ENCODE measurements at regions not wholly inside any gene's neighbourhood (a gene's known extent, or its start where the extent isn't known, plus 50 kb on each side); places are given as distances from the start of the nearest gene placed in this dataset.
"Not testable (repeated sequence)": the region's sequence is repeated elsewhere in the genome, so short reads cannot be mapped to it uniquely, and the experiment has no call there.

DNA sequence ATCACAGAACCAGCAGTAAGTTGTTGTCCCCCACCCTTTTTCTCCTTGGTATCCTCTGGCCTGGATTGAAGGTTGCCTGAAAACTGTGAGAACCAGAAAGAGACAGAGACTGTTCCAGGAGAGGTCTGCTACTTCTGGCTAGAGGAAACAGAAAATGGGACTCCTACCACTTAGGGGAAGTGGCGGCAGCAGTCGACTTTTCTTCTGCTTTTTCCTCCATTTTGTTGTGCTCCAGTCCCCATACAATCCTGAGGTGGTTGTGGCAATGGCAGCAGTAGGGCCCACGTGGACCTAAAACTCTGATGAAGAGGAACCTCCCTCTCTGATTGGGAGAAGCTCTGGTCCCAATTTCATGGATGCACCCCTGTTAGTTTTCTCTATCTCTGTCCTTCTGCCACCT lies 76.0 kb upstream of the SORL1 start:
- Histone ChIP-seq H3K4ac (ENCODE audit: low read length) (no peak overlapping the region), H2BK15ac (ENCODE audit: low read length) (no peak overlapping the region), H4K8ac (ENCODE audit: low read depth, low read length) (no peak overlapping the region), H3K9me3 (replicated peaks in 1 of 2; ENCODE audit: control insufficient read depth in 2 of 2, insufficient read depth in 1 of 2, low read depth in 1 of 2, low read length in 2 of 2) (no peaks in the 10 kb centered on the region), H3K23ac (ENCODE audit: low read depth, low read length, poor library complexity) (no peak overlapping the region), H3K18ac (ENCODE audit: low read length) (no peak overlapping the region), H3K79me1 (ENCODE audit: low read depth, low read length) (no peaks in the 10 kb centered on the region), H2BK12ac (ENCODE audit: low read length) (no peak overlapping the region), H2BK120ac (ENCODE audit: low read depth, low read length) (no peak overlapping the region), H3K27me3 (ENCODE audit: control insufficient read depth in 3 of 3, insufficient read depth in 3 of 3, low read depth in 1 of 3, low read length in 3 of 3) (no peaks in the 10 kb centered on the region), H3K9ac (ENCODE audit: low read depth, low read length, poor library complexity) (no peak overlapping the region), H3K36me3 (replicated peaks in 1 of 2; ENCODE audit: control insufficient read depth in 2 of 2, insufficient read depth in 2 of 2, low read length in 2 of 2) (no peaks in the 10 kb centered on the region), H3K4me1 (ENCODE audit: control insufficient read depth in 2 of 2, insufficient read depth in 1 of 2, low read depth in 1 of 2, low read length in 2 of 2) (peaks cover 0 to 5% of the 10 kb centered on the region in 2 donors), H3K14ac (ENCODE audit: low read length) (no peak overlapping the region), H3K4me2 (ENCODE audit: insufficient read depth, low read length, poor library complexity, severe bottlenecking) (no peak overlapping the region), H2AFZ (ENCODE audit: low read length) (no peak overlapping the region), H3K4me3 (ENCODE audit: low read length in 2 of 2) (no peak overlapping the region), H2BK5ac (ENCODE audit: low read length) (no peak overlapping the region), H4K91ac (ENCODE audit: low read depth, low read length, poor library complexity) (no peak overlapping the region), H3K27ac (replicated peaks; ENCODE audit: low read length) (no peak overlapping the region), H2AK5ac (ENCODE audit: low read depth, low read length) (no peak overlapping the region)
- DNase-seq (ENCODE audit: low spot score): no peak
- WGBS, 2 donors (ENCODE audit: extremely low coverage in 2 of 2, insufficient read length in 2 of 2, insufficient replicate concordance in 1 of 2): no CpG with 5 or more reads among the region's 3 CpGs

DNA sequence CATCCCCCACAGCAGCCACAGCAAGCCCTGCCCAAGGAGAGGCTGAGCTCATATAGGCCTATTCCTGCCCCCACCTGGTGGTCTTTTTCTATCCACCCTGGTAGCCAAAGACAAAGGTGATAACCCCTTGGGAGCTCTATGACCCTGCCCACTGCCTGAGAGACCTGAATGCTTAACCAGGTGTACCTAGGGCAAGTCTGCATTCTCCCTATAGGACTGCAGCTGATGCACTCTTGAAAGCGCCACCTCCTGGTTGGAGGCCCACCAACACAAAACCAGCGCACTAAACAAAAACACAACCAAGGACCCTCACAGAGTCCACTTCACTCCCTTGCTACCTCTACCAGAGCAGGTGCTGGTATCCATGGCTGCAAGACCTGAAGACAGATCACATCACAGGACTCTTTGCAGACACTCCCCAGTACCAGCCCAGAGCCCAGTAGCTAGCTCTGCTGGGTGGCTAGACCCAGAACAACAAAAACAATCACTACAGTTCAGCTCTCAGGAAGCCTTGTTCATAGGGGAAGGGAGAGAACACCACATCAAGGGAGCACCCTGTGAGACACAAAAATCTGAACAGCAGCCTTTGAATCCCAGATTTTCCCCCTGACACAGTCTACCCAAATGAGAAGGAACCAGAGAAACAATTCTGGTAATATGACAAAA lies 72.8 kb upstream of the SORL1 start:
- H2BK12ac ChIP-seq (ENCODE audit: low read length); H2BK15ac ChIP-seq (ENCODE audit: low read length); H3K27ac ChIP-seq (replicated peaks; ENCODE audit: low read length); DNase-seq (ENCODE audit: low spot score); H3K4me1 ChIP-seq (ENCODE audit: control insufficient read depth in 2 of 2, insufficient read depth in 1 of 2, low read depth in 1 of 2, low read length in 2 of 2); H3K9me3 ChIP-seq (replicated peaks in 1 of 2; ENCODE audit: control insufficient read depth in 2 of 2, insufficient read depth in 1 of 2, low read depth in 1 of 2, low read length in 2 of 2); H2BK5ac ChIP-seq (ENCODE audit: low read length); H3K4me3 ChIP-seq (ENCODE audit: low read length in 2 of 2); H4K91ac ChIP-seq (ENCODE audit: low read depth, low read length, poor library complexity); H3K9ac ChIP-seq (ENCODE audit: low read depth, low read length, poor library complexity); H2AK5ac ChIP-seq (ENCODE audit: low read depth, low read length); H3K27me3 ChIP-seq (ENCODE audit: control insufficient read depth in 3 of 3, insufficient read depth in 3 of 3, low read depth in 1 of 3, low read length in 3 of 3); H3K36me3 ChIP-seq (replicated peaks in 1 of 2; ENCODE audit: control insufficient read depth in 2 of 2, insufficient read depth in 2 of 2, low read length in 2 of 2); H4K8ac ChIP-seq (ENCODE audit: low read depth, low read length); H3K23ac ChIP-seq (ENCODE audit: low read depth, low read length, poor library complexity); H3K4ac ChIP-seq (ENCODE audit: low read length); H3K79me1 ChIP-seq (ENCODE audit: low read depth, low read length); H2BK120ac ChIP-seq (ENCODE audit: low read depth, low read length); H3K14ac ChIP-seq (ENCODE audit: low read length); H3K4me2 ChIP-seq (ENCODE audit: insufficient read depth, low read length, poor library complexity, severe bottlenecking): not testable (repeated sequence)
- no CpG with 5 or more reads among the region's 2 CpGs for WGBS, 2 donors (ENCODE audit: extremely low coverage in 2 of 2, insufficient read length in 2 of 2, insufficient replicate concordance in 1 of 2)
- H2AFZ ChIP-seq (ENCODE audit: low read length): peak overlapping the region; percentile 46
- H3K18ac ChIP-seq (ENCODE audit: low read length): peak overlapping the region; percentile 71

DNA sequence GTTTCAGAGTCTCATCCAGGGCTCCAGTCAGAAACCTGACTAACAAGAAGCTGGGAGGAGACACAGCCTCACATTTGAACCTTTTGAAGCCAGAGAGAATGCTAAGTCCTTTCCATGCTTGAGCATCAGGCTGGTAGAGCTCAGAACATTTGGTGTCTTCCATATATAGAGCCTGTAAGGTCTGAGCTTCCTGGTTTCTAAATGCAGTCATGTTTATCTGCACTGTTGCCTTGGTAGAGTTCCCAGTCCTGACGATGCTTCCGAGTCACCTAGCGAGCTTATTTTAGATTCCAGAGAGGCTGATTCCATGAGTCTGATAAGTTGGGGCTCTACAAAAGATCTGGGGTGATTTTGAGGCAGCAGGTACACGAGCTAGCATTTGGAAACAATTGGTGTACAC lies 68.4 kb upstream of the SORL1 start:
- no peak overlapping the region for H4K91ac ChIP-seq (ENCODE audit: low read depth, low read length, poor library complexity)
- H3K27ac ChIP-seq (replicated peaks; ENCODE audit: low read length): no peak overlapping the region
- H3K9me3 ChIP-seq (replicated peaks in 1 of 2; ENCODE audit: control insufficient read depth in 2 of 2, insufficient read depth in 1 of 2, low read depth in 1 of 2, low read length in 2 of 2): no peaks in the 10 kb centered on the region
- no peak overlapping the region for H2BK120ac ChIP-seq (ENCODE audit: low read depth, low read length)
- no peak overlapping the region for H3K23ac ChIP-seq (ENCODE audit: low read depth, low read length, poor library complexity)
- no peak overlapping the region for H3K18ac ChIP-seq (ENCODE audit: low read length)
- DNase-seq (ENCODE audit: low spot score): no peak
- no peak overlapping the region for H3K4me2 ChIP-seq (ENCODE audit: insufficient read depth, low read length, poor library complexity, severe bottlenecking)
- no peak overlapping the region for H2AFZ ChIP-seq (ENCODE audit: low read length)
- H3K4ac ChIP-seq (ENCODE audit: low read length): no peak overlapping the region
- WGBS, 2 donors (ENCODE audit: extremely low coverage in 2 of 2, insufficient read length in 2 of 2, insufficient replicate concordance in 1 of 2): no CpG with 5 or more reads among the region's 4 CpGs
- H2BK5ac ChIP-seq (ENCODE audit: low read length): no peak overlapping the region
- peaks cover 0 to 3% of the 10 kb centered on the region in 2 donors for H3K4me1 ChIP-seq (ENCODE audit: control insufficient read depth in 2 of 2, insufficient read depth in 1 of 2, low read depth in 1 of 2, low read length in 2 of 2)
- H2AK5ac ChIP-seq (ENCODE audit: low read depth, low read length): no peak overlapping the region
- no peak overlapping the region for H2BK12ac ChIP-seq (ENCODE audit: low read length)
- no peaks in the 10 kb centered on the region for H3K27me3 ChIP-seq (ENCODE audit: control insufficient read depth in 3 of 3, insufficient read depth in 3 of 3, low read depth in 1 of 3, low read length in 3 of 3)
- H3K4me3 ChIP-seq (ENCODE audit: low read length in 2 of 2): no peak overlapping the region
- no peak overlapping the region for H3K9ac ChIP-seq (ENCODE audit: low read depth, low read length, poor library complexity)
- H4K8ac ChIP-seq (ENCODE audit: low read depth, low read length): no peak overlapping the region
- H3K36me3 ChIP-seq (replicated peaks in 1 of 2; ENCODE audit: control insufficient read depth in 2 of 2, insufficient read depth in 2 of 2, low read length in 2 of 2): no peaks in the 10 kb centered on the region
- H2BK15ac ChIP-seq (ENCODE audit: low read length): no peak overlapping the region
- no peaks in the 10 kb centered on the region for H3K79me1 ChIP-seq (ENCODE audit: low read depth, low read length)
- no peak overlapping the region for H3K14ac ChIP-seq (ENCODE audit: low read length)

DNA sequence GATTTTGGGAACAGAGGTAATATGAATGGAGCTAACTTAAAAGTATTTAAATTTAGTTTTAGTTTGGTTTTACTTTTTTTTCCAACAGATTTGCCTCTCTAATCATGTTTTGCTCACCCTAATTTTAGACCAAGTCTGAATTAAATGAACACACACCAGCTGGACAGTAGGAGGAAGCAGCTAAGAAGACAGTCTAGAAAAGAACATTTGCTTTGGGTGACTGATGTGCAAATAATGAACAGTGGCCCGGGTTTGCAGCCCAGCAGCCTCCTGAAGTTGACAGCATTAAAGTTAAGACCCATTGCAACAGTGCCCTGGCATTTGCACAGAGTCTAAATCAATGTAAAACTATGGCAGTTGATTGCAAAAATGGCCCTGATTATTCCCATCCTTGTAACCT lies 66.4 kb upstream of the SORL1 start:
- no peak overlapping the region for H3K4ac ChIP-seq (ENCODE audit: low read length)
- no peaks in the 10 kb centered on the region for H3K79me1 ChIP-seq (ENCODE audit: low read depth, low read length)
- H2AFZ ChIP-seq (ENCODE audit: low read length): no peak overlapping the region
- H2BK12ac ChIP-seq (ENCODE audit: low read length): no peak overlapping the region
- no peak overlapping the region for H4K91ac ChIP-seq (ENCODE audit: low read depth, low read length, poor library complexity)
- H3K27ac ChIP-seq (replicated peaks; ENCODE audit: low read length): no peak overlapping the region
- no peak for DNase-seq (ENCODE audit: low spot score)
- H3K36me3 ChIP-seq (replicated peaks in 1 of 2; ENCODE audit: control insufficient read depth in 2 of 2, insufficient read depth in 2 of 2, low read length in 2 of 2): no peaks in the 10 kb centered on the region
- H3K4me3 ChIP-seq (ENCODE audit: low read length in 2 of 2): no peak overlapping the region
- no peaks in the 10 kb centered on the region for H3K27me3 ChIP-seq (ENCODE audit: control insufficient read depth in 3 of 3, insufficient read depth in 3 of 3, low read depth in 1 of 3, low read length in 3 of 3)
- no peak overlapping the region for H3K4me2 ChIP-seq (ENCODE audit: insufficient read depth, low read length, poor library complexity, severe bottlenecking)
- no peak overlapping the region for H2BK120ac ChIP-seq (ENCODE audit: low read depth, low read length)
- no peak overlapping the region for H2AK5ac ChIP-seq (ENCODE audit: low read depth, low read length)
- H2BK5ac ChIP-seq (ENCODE audit: low read length): no peak overlapping the region
- H3K18ac ChIP-seq (ENCODE audit: low read length): no peak overlapping the region
- no CpG with 5 or more reads among the region's 1 CpG for WGBS, 2 donors (ENCODE audit: extremely low coverage in 2 of 2, insufficient read length in 2 of 2, insufficient replicate concordance in 1 of 2)
- no peak overlapping the region for H3K14ac ChIP-seq (ENCODE audit: low read length)
- H3K4me1 ChIP-seq (ENCODE audit: control insufficient read depth in 2 of 2, insufficient read depth in 1 of 2, low read depth in 1 of 2, low read length in 2 of 2): peaks cover 4 to 9% of the 10 kb centered on the region in 2 donors
- no peak overlapping the region for H3K23ac ChIP-seq (ENCODE audit: low read depth, low read length, poor library complexity)
- no peak overlapping the region for H4K8ac ChIP-seq (ENCODE audit: low read depth, low read length)
- H2BK15ac ChIP-seq (ENCODE audit: low read length): no peak overlapping the region
- no peaks in the 10 kb centered on the region for H3K9me3 ChIP-seq (replicated peaks in 1 of 2; ENCODE audit: control insufficient read depth in 2 of 2, insufficient read depth in 1 of 2, low read depth in 1 of 2, low read length in 2 of 2)
- no peak overlapping the region for H3K9ac ChIP-seq (ENCODE audit: low read depth, low read length, poor library complexity)

All from neuronal stem cell (in vitro differentiated cells).